ENCODE measurements at regions not wholly inside any gene's neighbourhood (a gene's known extent, or its start where the extent isn't known, plus 50 kb on each side); places are given as distances from the start of the nearest gene placed in this dataset.

- POLR2A ChIA-PET: no interaction called here
Observed at GRCh38 chr12:89901319-89901718, 192.7 kb upstream of the ATP2B1 start.

GRCh38 chr12:89899651-89900050 is 191.0 kb upstream of the ATP2B1 start:
- H3K36me3 Mint-ChIP-seq (ENCODE audit: low read depth): no peaks in the 10 kb centered on the region
- no peaks in the 10 kb centered on the region for H3K4me1 Mint-ChIP-seq (ENCODE audit: low read depth)
- POLR2A ChIA-PET: no interaction called here
- H3K9me3 Mint-ChIP-seq (ENCODE audit: insufficient read depth): no peaks in the 10 kb centered on the region
- no peaks in the 10 kb centered on the region for H3K27me3 Mint-ChIP-seq (ENCODE audit: low read depth)
- DNase-seq (no peak), ATAC-seq (no peak)
- no peak overlapping the region for H3K27ac Mint-ChIP-seq
- no peak overlapping the region for H3K4me3 Mint-ChIP-seq
- CTCF ChIA-PET: no interaction called here

More at GRCh38 chr12:89901319-89901718, 192.7 kb upstream of the ATP2B1 start:
- no peaks in the 10 kb centered on the region for H3K4me1 Mint-ChIP-seq (ENCODE audit: low read depth)
- CTCF ChIA-PET: no interaction called here
- DNase-seq (no peak), ATAC-seq (no peak)
- no peaks in the 10 kb centered on the region for H3K27me3 Mint-ChIP-seq (ENCODE audit: low read depth)
- H3K9me3 Mint-ChIP-seq (ENCODE audit: insufficient read depth): no peaks in the 10 kb centered on the region
- no peak overlapping the region for H3K27ac Mint-ChIP-seq
- H3K4me3 Mint-ChIP-seq: no peak overlapping the region
- H3K36me3 Mint-ChIP-seq (ENCODE audit: low read depth): no peaks in the 10 kb centered on the region

- ATAC-seq (no peak), DNase-seq (no peak)
- Mint-ChIP-seq H3K27ac (no peak overlapping the region), H3K9me3 (ENCODE audit: insufficient read depth) (peaks cover 4% of the 10 kb centered on the region), H3K27me3 (ENCODE audit: low read depth) (no peaks in the 10 kb centered on the region), H3K36me3 (ENCODE audit: low read depth) (peaks cover 4% of the 10 kb centered on the region), H3K4me1 (ENCODE audit: low read depth) (peaks cover 4% of the 10 kb centered on the region), H3K4me3 (no peak overlapping the region)
- POLR2A ChIA-PET: no interaction called here
- CTCF ChIA-PET: no interaction called here
Observed at GRCh38 chr12:89895591-89895990, 187.0 kb upstream of the ATP2B1 start.

- Mint-ChIP-seq H3K27me3 (ENCODE audit: low read depth) (no peaks in the 10 kb centered on the region), H3K4me1 (ENCODE audit: low read depth) (peaks cover 4% of the 10 kb centered on the region), H3K4me3 (no peak overlapping the region), H3K27ac (no peak overlapping the region), H3K9me3 (ENCODE audit: insufficient read depth) (peaks cover 5% of the 10 kb centered on the region), H3K36me3 (ENCODE audit: low read depth) (peaks cover 4% of the 10 kb centered on the region)
- POLR2A ChIA-PET: no interaction called here
- CTCF ChIA-PET: no interaction called here
- DNase-seq: no peak
- ATAC-seq: no peak
Observed at GRCh38 chr12:89895101-89895500, 186.5 kb upstream of the ATP2B1 start.

GRCh38 chr12:89893972-89894706 is 185.5 kb upstream of the ATP2B1 start:
- POLR2A ChIA-PET: no interaction called here
- H3K4me3 Mint-ChIP-seq: no peak overlapping the region
- peaks cover 8% of the 10 kb centered on the region for H3K9me3 Mint-ChIP-seq (ENCODE audit: insufficient read depth)
- ATAC-seq (no peak), DNase-seq (no peak)
- peaks cover 4% of the 10 kb centered on the region for H3K4me1 Mint-ChIP-seq (ENCODE audit: low read depth)
- CTCF ChIA-PET: no interaction called here
- H3K27ac Mint-ChIP-seq: no peak overlapping the region
- H3K27me3 Mint-ChIP-seq (ENCODE audit: low read depth): no peaks in the 10 kb centered on the region
- peaks cover 4% of the 10 kb centered on the region for H3K36me3 Mint-ChIP-seq (ENCODE audit: low read depth)

GRCh38 chr12:89892436-89892835 is 183.8 kb upstream of the ATP2B1 start:
- Mint-ChIP-seq H3K27ac (no peak overlapping the region), H3K4me3 (no peak overlapping the region), H3K27me3 (ENCODE audit: low read depth) (no peaks in the 10 kb centered on the region), H3K9me3 (ENCODE audit: insufficient read depth) (peaks cover 8% of the 10 kb centered on the region), H3K4me1 (ENCODE audit: low read depth) (peaks cover 4% of the 10 kb centered on the region), H3K36me3 (ENCODE audit: low read depth) (peaks cover 4% of the 10 kb centered on the region)
- ChIA-PET POLR2A (no interaction called here), CTCF (no interaction called here)
- no peak for DNase-seq
- no peak for ATAC-seq

- H3K27ac Mint-ChIP-seq: no peak overlapping the region
- ChIA-PET POLR2A (no interaction called here), CTCF (no interaction called here)
- H3K9me3 Mint-ChIP-seq (ENCODE audit: insufficient read depth): peaks cover 8% of the 10 kb centered on the region
- H3K27me3 Mint-ChIP-seq (ENCODE audit: low read depth): no peaks in the 10 kb centered on the region
- no peak for DNase-seq
- peaks cover 4% of the 10 kb centered on the region for H3K4me1 Mint-ChIP-seq (ENCODE audit: low read depth)
- peaks cover 4% of the 10 kb centered on the region for H3K36me3 Mint-ChIP-seq (ENCODE audit: low read depth)
- H3K4me3 Mint-ChIP-seq: no peak overlapping the region
- no peak for ATAC-seq
Observed at GRCh38 chr12:89891933-89892332, 183.3 kb upstream of the ATP2B1 start.

- H3K9me3 Mint-ChIP-seq (ENCODE audit: insufficient read depth): peaks cover 8% of the 10 kb centered on the region
- H3K4me1 Mint-ChIP-seq (ENCODE audit: low read depth): peaks cover 4% of the 10 kb centered on the region
- DNase-seq (no peak), ATAC-seq (no peak)
- ChIA-PET CTCF (no interaction called here), POLR2A (no interaction called here)
- no peaks in the 10 kb centered on the region for H3K27me3 Mint-ChIP-seq (ENCODE audit: low read depth)
- no peak overlapping the region for H3K27ac Mint-ChIP-seq
- peaks cover 4% of the 10 kb centered on the region for H3K36me3 Mint-ChIP-seq (ENCODE audit: low read depth)
- H3K4me3 Mint-ChIP-seq: no peak overlapping the region
Observed at GRCh38 chr12:89890161-89890560, 181.5 kb upstream of the ATP2B1 start.

GRCh38 chr12:89889062-89889461 is 180.4 kb upstream of the ATP2B1 start:
- peaks cover 4% of the 10 kb centered on the region for H3K36me3 Mint-ChIP-seq (ENCODE audit: low read depth)
- ATAC-seq: no peak
- H3K27ac Mint-ChIP-seq: no peak overlapping the region
- H3K9me3 Mint-ChIP-seq (ENCODE audit: insufficient read depth): peaks cover 8% of the 10 kb centered on the region
- H3K4me1 Mint-ChIP-seq (ENCODE audit: low read depth): peaks cover 4% of the 10 kb centered on the region
- H3K4me3 Mint-ChIP-seq: no peak overlapping the region
- no peak for DNase-seq
- ChIA-PET POLR2A (no interaction called here), CTCF (no interaction called here)
- H3K27me3 Mint-ChIP-seq (ENCODE audit: low read depth): no peaks in the 10 kb centered on the region

GRCh38 chr12:89884952-89885351 is 176.3 kb upstream of the ATP2B1 start:
- Mint-ChIP-seq H3K4me1 (ENCODE audit: low read depth) (peaks cover 23% of the 10 kb centered on the region), H3K9me3 (ENCODE audit: insufficient read depth) (peaks cover 12% of the 10 kb centered on the region), H3K27me3 (ENCODE audit: low read depth) (no peaks in the 10 kb centered on the region), H3K36me3 (ENCODE audit: low read depth) (peaks cover 17% of the 10 kb centered on the region), H3K27ac (no peak overlapping the region), H3K4me3 (no peak overlapping the region)
- DNase-seq (no peak), ATAC-seq (no peak)
- ChIA-PET POLR2A (no interaction called here), CTCF (interaction anchor here (1.0 to 1.8 kb wide), 4 partner anchors 21 to 180 kb away, joined by 3 to 6 read pairs (median 4); no protein-coding TSS in a partner anchor)

GRCh38 chr12:89884416-89884898 is 175.8 kb upstream of the ATP2B1 start:
- ChIA-PET CTCF (interaction anchor here (1.0 to 1.8 kb wide), 5 partner anchors 20 to 179 kb away, joined by 3 to 6 read pairs (median 4); no protein-coding TSS in a partner anchor), POLR2A (no interaction called here)
- no peaks in the 10 kb centered on the region for H3K27me3 Mint-ChIP-seq (ENCODE audit: low read depth)
- peaks cover 17% of the 10 kb centered on the region for H3K36me3 Mint-ChIP-seq (ENCODE audit: low read depth)
- peaks cover 25% of the 10 kb centered on the region for H3K4me1 Mint-ChIP-seq (ENCODE audit: low read depth)
- no peak overlapping the region for H3K27ac Mint-ChIP-seq
- H3K9me3 Mint-ChIP-seq (ENCODE audit: insufficient read depth): peaks cover 9% of the 10 kb centered on the region
- DNase-seq (no peak), ATAC-seq (no peak)
- H3K4me3 Mint-ChIP-seq: no peak overlapping the region

- DNase-seq (no peak), ATAC-seq (no peak)
- CTCF ChIA-PET: interaction anchor here (1.0 to 1.8 kb wide), 4 partner anchors 20 to 44 kb away, joined by 3 to 6 read pairs (median 4); no protein-coding TSS in a partner anchor
- Mint-ChIP-seq H3K27me3 (ENCODE audit: low read depth) (no peaks in the 10 kb centered on the region), H3K9me3 (ENCODE audit: insufficient read depth) (peaks cover 9% of the 10 kb centered on the region), H3K4me1 (ENCODE audit: low read depth) (peaks cover 31% of the 10 kb centered on the region), H3K36me3 (ENCODE audit: low read depth) (peaks cover 17% of the 10 kb centered on the region), H3K27ac (no peak overlapping the region), H3K4me3 (no peak overlapping the region)
- POLR2A ChIA-PET: no interaction called here
Observed at GRCh38 chr12:89883630-89884389, 175.2 kb upstream of the ATP2B1 start.
